GM12872 (cell line): ENCODE measurements at regions not wholly inside any gene's neighbourhood (a gene's known extent, or its start where the extent isn't known, plus 50 kb on each side); places are given as distances from the start of the nearest gene placed in this dataset.

ENCODE experiments used
- CTCF ChIP-seq: IDR thresholded peaks from 3 replicates; pipeline ENCODE4 v1.5.1; 2011; ENCODE audit warnings: low read depth, mild to moderate bottlenecking, low read length, moderate library complexity; ENCODE audit not compliant: insufficient read depth

- no peak for TF ChIP-seq CTCF
Measured at GRCh38 chr5:28523888-28524635, 1485.7 kb upstream of the CDH9 start.

GRCh38 chr5:28523416-28523815 is 1485.0 kb upstream of the CDH9 start:
- no peak for TF ChIP-seq CTCF

- TF ChIP-seq CTCF, result no peak
Measured at GRCh38 chr5:28517691-28518090, 1479.3 kb upstream of the CDH9 start.

GRCh38 chr5:28516722-28517121 is 1478.3 kb upstream of the CDH9 start:
- TF ChIP-seq CTCF, result no peak

GRCh38 chr5:28512648-28513047 is 1474.3 kb upstream of the CDH9 start:
- no peak for TF ChIP-seq CTCF

GRCh38 chr5:28505121-28505520 is 1466.7 kb upstream of the CDH9 start:
- no peak for TF ChIP-seq CTCF

GRCh38 chr5:28500511-28500910 is 1462.1 kb upstream of the CDH9 start:
- TF ChIP-seq CTCF, result no peak
